ENCODE measurements at regions not wholly inside any gene's neighbourhood (a gene's known extent, or its start where the extent isn't known, plus 50 kb on each side); places are given as distances from the start of the nearest gene placed in this dataset.

DNA sequence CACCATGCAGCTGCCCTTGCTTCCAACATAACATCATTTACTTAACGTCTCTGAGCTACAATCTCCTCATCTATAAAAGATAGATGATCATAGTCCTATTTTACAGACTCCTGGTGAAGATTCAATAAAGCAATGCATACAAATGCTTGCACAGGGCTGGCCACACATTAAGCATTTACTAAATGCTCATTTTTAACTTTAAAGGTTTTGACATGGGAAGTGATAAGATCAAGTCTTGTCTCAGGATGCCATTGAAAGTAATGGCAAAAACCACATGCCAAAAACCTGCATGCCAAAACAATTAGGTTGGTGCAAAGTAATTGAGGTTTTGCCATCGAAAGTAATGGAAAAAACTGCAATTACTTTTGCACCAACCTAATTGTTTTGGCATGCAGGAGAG lies 181.2 kb upstream of the ADRA1B start:
- in situ Hi-C loops (cut with HindIII; ENCODE audit: low sequenced_read_pairs): no loop called here

DNA sequence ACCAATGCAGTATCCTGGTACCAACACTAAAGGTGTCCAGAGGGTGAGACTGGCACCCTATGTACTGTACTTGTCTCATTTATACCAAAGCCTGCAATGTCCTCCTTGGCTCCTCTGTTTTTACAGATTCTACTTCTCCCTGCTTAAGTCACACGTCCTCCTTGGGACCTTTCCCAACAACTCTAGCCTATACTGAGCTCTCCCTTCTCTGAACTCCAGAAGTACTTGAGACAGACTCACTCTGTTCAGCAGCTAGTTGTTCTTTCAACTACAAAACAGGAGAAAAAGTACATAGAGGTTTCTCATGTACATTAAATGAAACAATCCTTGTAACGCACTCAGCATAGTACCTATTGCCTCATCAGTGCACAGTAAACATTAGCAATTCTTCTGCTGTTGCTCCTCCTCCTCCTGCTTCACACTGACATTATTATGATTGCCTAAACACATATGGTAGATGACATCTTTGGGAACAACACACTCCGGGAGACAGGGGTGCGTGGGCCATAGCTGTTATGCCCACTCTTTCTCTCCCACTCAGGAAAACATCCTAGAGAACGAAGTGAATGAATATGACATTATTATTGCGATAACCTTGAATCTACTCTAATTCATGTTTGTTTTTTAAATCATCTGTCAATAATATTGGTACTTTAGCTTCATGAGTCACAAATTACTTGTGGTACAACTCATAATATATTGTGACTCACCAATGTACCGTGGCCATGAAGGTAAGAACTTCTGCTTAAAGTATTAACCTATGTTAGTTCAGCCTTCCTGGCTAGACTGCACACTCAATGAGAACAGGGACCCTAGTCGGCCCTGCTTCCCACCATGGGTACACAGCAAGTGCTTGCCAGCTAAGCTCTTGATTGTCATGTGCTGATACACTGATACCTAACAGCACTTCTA lies 180.3 kb upstream of the ADRA1B start:
- in situ Hi-C loops (cut with HindIII; ENCODE audit: low sequenced_read_pairs): no loop called here

GRCh38 chr5:159736844-159737243 lies 179.4 kb upstream of the ADRA1B start:
- in situ Hi-C loops (cut with HindIII; ENCODE audit: low sequenced_read_pairs): no loop called here

DNA sequence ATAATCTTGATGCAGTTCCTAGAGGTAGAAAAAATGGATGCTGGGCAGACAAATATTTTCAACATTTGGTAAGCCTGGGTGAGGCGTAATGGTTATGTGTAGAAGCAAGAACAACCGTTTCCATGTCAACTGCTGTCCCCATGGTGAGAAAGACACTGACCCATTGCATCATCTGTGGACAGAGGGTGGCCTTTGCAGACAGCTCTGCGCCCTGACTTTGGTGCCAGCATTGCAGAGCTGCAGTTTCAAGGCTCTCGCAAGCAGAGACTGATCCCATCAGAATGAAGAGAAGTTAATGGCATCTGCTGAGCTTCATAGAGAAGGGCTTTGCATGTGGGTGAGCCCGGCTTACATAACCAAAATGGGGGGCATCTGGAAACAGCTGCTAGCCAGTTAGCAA lies 179.0 kb upstream of the ADRA1B start:
- in situ Hi-C loops (cut with HindIII; ENCODE audit: low sequenced_read_pairs): no loop called here

- in situ Hi-C loops (cut with HindIII; ENCODE audit: low sequenced_read_pairs): no loop called here
Observed at GRCh38 chr5:159741829-159742322, 174.4 kb upstream of the ADRA1B start.

- in situ Hi-C loops (cut with HindIII; ENCODE audit: low sequenced_read_pairs): no loop called here
Observed at GRCh38 chr5:159743234-159743633, 173.0 kb upstream of the ADRA1B start.

- in situ Hi-C loops (cut with HindIII; ENCODE audit: low sequenced_read_pairs): no loop called here
Observed at GRCh38 chr5:159746707-159747106, 169.6 kb upstream of the ADRA1B start.

GRCh38 chr5:159749146-159749545 lies 167.1 kb upstream of the ADRA1B start:
- in situ Hi-C loops (cut with HindIII; ENCODE audit: low sequenced_read_pairs): no loop called here

DNA sequence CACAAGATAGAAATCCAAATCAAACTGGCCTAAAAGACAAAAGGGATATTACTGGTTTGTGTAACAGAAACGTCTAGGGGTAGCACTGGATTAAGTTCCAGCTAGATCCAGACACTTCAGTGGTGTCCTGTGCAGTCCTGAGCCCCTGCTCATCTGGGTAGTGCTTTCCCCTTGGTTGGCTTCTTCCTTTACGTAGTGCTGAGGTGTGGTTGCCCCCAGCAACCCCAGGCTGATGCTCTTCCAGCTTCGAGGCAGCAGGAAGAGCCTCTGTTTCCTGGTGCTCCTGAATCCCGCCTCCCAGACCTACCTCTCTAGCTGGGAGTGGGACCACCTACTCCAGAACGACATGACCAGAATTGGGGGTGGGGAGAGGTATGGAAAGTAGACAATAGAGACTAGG lies 166.1 kb upstream of the ADRA1B start:
- in situ Hi-C loops (cut with HindIII; ENCODE audit: low sequenced_read_pairs): no loop called here

DNA sequence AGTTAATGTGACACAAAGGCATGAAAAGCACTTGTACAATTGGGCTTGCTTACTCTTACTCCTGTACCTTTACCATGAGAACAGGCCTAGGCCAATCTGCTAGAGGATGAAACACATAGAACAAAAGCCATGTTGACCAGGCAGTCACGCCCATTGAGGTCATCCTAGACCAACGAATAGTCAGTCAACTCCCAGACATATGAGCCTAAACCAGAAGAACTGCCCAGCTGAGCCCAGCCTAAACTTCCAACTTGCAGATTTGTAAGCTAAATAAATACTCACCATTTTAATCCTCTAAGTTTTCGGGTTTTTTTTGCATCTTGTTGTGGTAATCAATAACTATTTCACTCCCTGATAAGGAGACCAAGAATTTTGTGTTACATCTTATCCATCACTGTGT lies 164.8 kb upstream of the ADRA1B start:
- in situ Hi-C loops (cut with HindIII; ENCODE audit: low sequenced_read_pairs): no loop called here

- in situ Hi-C loops (cut with HindIII; ENCODE audit: low sequenced_read_pairs): no loop called here
Observed at GRCh38 chr5:159752622-159753275, 163.5 kb upstream of the ADRA1B start.

DNA sequence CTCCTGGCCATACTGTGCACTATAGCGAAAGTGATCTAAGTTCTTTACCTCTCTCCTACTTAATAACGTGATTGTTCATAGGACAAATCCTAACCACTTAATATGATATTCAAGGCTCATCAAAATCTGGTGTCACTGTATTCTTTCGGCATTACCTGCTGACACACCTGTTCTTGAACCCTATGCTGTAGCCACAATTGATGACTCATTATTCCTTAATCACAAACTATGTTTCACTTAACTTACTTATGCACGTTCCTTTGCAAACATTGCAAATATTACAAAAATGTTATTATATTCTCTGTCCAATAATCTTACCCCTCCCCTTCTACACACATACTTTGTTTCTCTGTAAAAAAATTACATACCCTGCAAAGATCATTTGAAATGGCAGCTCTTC lies 158.1 kb upstream of the ADRA1B start:
- in situ Hi-C loops (cut with HindIII; ENCODE audit: low sequenced_read_pairs): no loop called here

- in situ Hi-C loops (cut with HindIII; ENCODE audit: low sequenced_read_pairs): no loop called here
Observed at GRCh38 chr5:159759791-159760290, 156.4 kb upstream of the ADRA1B start.

DNA sequence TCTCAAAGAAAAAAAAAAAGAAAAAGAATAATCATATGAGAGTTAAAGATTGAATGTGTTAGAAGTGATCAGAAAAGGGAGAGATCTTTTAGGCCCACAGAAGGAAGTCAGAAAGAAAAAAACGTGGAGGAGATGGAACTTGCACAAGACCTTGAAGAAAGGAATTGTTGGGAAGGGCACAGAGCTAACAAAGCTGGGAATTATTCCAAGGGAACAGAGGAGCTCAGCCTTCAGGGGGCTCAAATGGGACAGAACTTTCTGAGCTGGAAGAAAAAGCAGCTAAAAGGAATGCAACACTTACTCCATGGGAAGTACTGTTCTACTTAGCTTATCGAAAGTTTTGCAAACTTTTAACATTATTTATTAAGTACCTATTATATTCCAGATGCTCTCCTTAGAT lies 153.4 kb upstream of the ADRA1B start:
- in situ Hi-C loops (cut with HindIII; ENCODE audit: low sequenced_read_pairs): no loop called here

GRCh38 chr5:159763562-159763961 lies 152.7 kb upstream of the ADRA1B start:
- in situ Hi-C loops (cut with HindIII; ENCODE audit: low sequenced_read_pairs): no loop called here

GRCh38 chr5:159764283-159765134 lies 151.8 kb upstream of the ADRA1B start:
- in situ Hi-C loops (cut with HindIII; ENCODE audit: low sequenced_read_pairs): no loop called here

DNA sequence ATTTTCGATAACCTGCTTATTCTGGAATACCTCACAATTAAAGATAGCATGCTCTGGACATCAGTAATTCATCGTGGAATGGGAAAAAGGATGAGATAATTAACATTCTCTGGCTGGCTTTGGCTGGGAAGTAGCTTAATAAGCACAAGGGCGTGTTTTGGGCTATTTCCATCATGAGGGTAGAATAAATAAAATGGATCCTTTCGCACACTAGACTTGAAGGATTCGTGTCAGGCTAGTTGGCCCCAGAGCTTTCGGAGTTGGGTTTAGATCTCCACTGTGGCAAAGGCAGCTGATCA lies 151.2 kb upstream of the ADRA1B start:
- in situ Hi-C loops (cut with HindIII; ENCODE audit: low sequenced_read_pairs): no loop called here

GRCh38 chr5:159765760-159766517 lies 150.3 kb upstream of the ADRA1B start:
- in situ Hi-C loops (cut with HindIII; ENCODE audit: low sequenced_read_pairs): no loop called here

- in situ Hi-C loops (cut with HindIII; ENCODE audit: low sequenced_read_pairs): no loop called here
Observed at GRCh38 chr5:159768243-159768642, 148.0 kb upstream of the ADRA1B start.

GRCh38 chr5:159772698-159773061 lies 143.6 kb upstream of the ADRA1B start:
- in situ Hi-C loops (cut with HindIII; ENCODE audit: low sequenced_read_pairs): no loop called here
